Astrocyte (in vitro differentiated cells and primary cell): ENCODE measurements at regions not wholly inside any gene's neighbourhood (a gene's known extent, or its start where the extent isn't known, plus 50 kb on each side); places are given as distances from the start of the nearest gene placed in this dataset.

ENCODE experiments used
- EZH2 ChIP-seq: IDR thresholded peaks from 2 replicates; pipeline ENCODE4 v1.6.1; 2012; ENCODE audit warnings: mild to moderate bottlenecking, low read length, inconsistent platforms; ENCODE audit not compliant: insufficient read depth
- TF ChIP-seq, protein P1 (sequence below): IDR thresholded peaks from 2 replicates; pipeline ENCODE4 v1.5.1; 2011; ENCODE audit warnings: low read depth, mild to moderate bottlenecking, inconsistent platforms, low read length, moderate library complexity; ENCODE audit not compliant: insufficient read depth

DNA sequence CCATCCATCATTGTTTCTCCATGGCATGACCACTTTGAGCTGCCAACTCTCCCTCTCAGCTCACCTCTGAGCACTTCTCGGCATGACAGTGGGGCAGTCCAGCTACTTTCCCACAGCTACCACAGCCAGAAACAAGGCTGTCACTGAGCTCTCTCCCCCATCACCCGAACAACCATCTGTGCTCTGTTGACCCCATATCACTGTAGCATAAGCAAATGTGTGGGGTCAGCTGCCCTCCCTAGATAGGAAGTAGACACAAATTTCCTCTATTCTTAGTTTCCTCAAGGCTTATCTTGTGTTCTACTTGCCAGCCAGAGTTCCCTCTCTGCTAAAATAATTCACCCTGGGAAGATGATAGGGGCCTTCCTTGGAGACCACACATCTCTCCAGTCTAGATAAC, 82.6 kb upstream of the FUT8 start:
- TF ChIP-seq, protein P1, sequence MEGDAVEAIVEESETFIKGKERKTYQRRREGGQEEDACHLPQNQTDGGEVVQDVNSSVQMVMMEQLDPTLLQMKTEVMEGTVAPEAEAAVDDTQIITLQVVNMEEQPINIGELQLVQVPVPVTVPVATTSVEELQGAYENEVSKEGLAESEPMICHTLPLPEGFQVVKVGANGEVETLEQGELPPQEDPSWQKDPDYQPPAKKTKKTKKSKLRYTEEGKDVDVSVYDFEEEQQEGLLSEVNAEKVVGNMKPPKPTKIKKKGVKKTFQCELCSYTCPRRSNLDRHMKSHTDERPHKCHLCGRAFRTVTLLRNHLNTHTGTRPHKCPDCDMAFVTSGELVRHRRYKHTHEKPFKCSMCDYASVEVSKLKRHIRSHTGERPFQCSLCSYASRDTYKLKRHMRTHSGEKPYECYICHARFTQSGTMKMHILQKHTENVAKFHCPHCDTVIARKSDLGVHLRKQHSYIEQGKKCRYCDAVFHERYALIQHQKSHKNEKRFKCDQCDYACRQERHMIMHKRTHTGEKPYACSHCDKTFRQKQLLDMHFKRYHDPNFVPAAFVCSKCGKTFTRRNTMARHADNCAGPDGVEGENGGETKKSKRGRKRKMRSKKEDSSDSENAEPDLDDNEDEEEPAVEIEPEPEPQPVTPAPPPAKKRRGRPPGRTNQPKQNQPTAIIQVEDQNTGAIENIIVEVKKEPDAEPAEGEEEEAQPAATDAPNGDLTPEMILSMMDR, result no peak
- no peak for TF ChIP-seq EZH2
